K562 (cell line): ENCODE measurements at regions not wholly inside any gene's neighbourhood (a gene's known extent, or its start where the extent isn't known, plus 50 kb on each side); places are given as distances from the start of the nearest gene placed in this dataset.

ENCODE experiments used
- ATAC-seq: fragments of 200-7000 bp; cut with Tn5 transposase; 3 replicates; pipeline ENCODE4 v1.9.1; 2020; ENCODE audit warnings: moderate library complexity
- BruUV-seq: library from RNA; stranded (reverse); fragments of 400-500 nt; replicated peaks from 2 replicates; lab custom pipeline; 2021; lab: Mats Ljungman, UMichigan
- CTCF ChIA-PET: fragments of 300-600 bp; formaldehyde crosslinking; extraction: SDS; loops from one replicate; lab custom pipeline; 2021; ENCODE audit warnings: low intra/inter-chr PET ratio; lab: Yijun Ruan, JAX
- POLR2A ChIA-PET: fragments of 300-600, 350-650 bp; sonication (Branson Sonifier 250); formaldehyde crosslinking; extraction: SDS; loops from one replicate; lab custom pipeline; 2021; ENCODE audit warnings: antibody characterized with exemption, inconsistent platforms; lab: Yijun Ruan, JAX
- DNase-seq, 4 experiments: peaks; one replicate each; pipeline versions ENCODE4 v3.0.0 to v3.0.0-alpha.2; 2011 to 2018; ENCODE audit warnings: low spot score in 3 of 4, mixed read lengths in 3 of 4; ENCODE audit errors: extremely low read depth in 1 of 4
- FAIRE-seq: peaks from 2 replicates; lab custom pipeline; 2011; peaks lifted over from hg19 to GRCh38; lab: Jason Lieb, UNC
- H2AFZ ChIP-seq: 2 replicates; pipeline ENCODE4 v1.6.0; 2011; ENCODE audit warnings: low read depth, low read length, control low read depth, inconsistent platforms
- H3K27ac ChIP-seq: fragments of 200-600 bp; 3 replicates; pipeline ENCODE4 v1.8.0; 2011; ENCODE audit warnings: low read depth, mild to moderate bottlenecking, control low read depth, inconsistent platforms, low read length, moderate library complexity, mixed read lengths; ENCODE audit errors: extremely low read depth
- H3K27me3 ChIP-seq, 2 experiments: fragments of 300-600 bp in 1 of 2; 2 replicates in 1 of 2; 3 replicates in 1 of 2; pipeline versions ENCODE4 v1.6.0 to v1.8.0; 2011; ENCODE audit warnings: inconsistent platforms in 2 of 2, low read length in 2 of 2, mild to moderate bottlenecking in 1 of 2, mixed read lengths in 1 of 2, moderate library complexity in 1 of 2; ENCODE audit not compliant: control insufficient read depth in 2 of 2, insufficient read depth in 2 of 2
- H3K36me3 ChIP-seq: fragments of 300-600 bp; 3 replicates; pipeline ENCODE4 v1.8.0; 2011; ENCODE audit warnings: mild to moderate bottlenecking, low read length, inconsistent platforms; ENCODE audit not compliant: control insufficient read depth, insufficient read depth
- H3K4me1 ChIP-seq, 2 experiments: fragments of 200-600 bp in 1 of 2; replicated peaks in 1 of 2; 2 replicates in 1 of 2; 3 replicates in 1 of 2; pipeline versions ENCODE4 v1.5.1 to v1.8.0; 2011; ENCODE audit warnings: inconsistent platforms in 2 of 2, low read length in 2 of 2, mild to moderate bottlenecking in 1 of 2, mixed read lengths in 1 of 2, moderate library complexity in 1 of 2; ENCODE audit not compliant: control insufficient read depth in 2 of 2, insufficient read depth in 2 of 2
- H3K4me2 ChIP-seq: 2 replicates; pipeline ENCODE4 v1.6.1; 2011; ENCODE audit warnings: low read length, control low read depth, inconsistent platforms, mixed read lengths; ENCODE audit not compliant: insufficient read depth
- H3K4me3 ChIP-seq: fragments of 200-600 bp; sonication (generic), shearing (Covaris generic); 2 replicates; pipeline ENCODE4 v1.5.1; 2016; ENCODE audit warnings: control low read depth, inconsistent platforms
- H3K79me2 ChIP-seq: fragments of 200-600 bp; 3 replicates; pipeline ENCODE4 v1.8.0; 2011; ENCODE audit warnings: low read length, inconsistent platforms; ENCODE audit not compliant: control insufficient read depth, insufficient read depth
- H3K9ac ChIP-seq, 2 experiments: 2 replicates each; pipeline versions ENCODE4 v1.6.0 to v1.6.1; 2011; ENCODE audit warnings: low read depth in 2 of 2, low read length in 2 of 2, control low read depth in 1 of 2, inconsistent platforms in 1 of 2, mild to moderate bottlenecking in 1 of 2, mixed read lengths in 1 of 2; ENCODE audit not compliant: insufficient read depth in 1 of 2
- H3K9me1 ChIP-seq: one replicate; pipeline ENCODE4 v1.6.0; 2011; ENCODE audit warnings: inconsistent platforms, mild to moderate bottlenecking, low read length, moderate library complexity; ENCODE audit not compliant: control insufficient read depth, insufficient read depth
- H3K9me3 ChIP-seq: replicated peaks from 2 replicates; pipeline ENCODE4 v1.5.1; 2011; ENCODE audit warnings: low read depth, low read length, inconsistent platforms; ENCODE audit not compliant: control insufficient read depth, insufficient read depth
- H4K20me1 ChIP-seq: replicated peaks from 2 replicates; pipeline ENCODE4 v1.6.1; 2011; ENCODE audit warnings: low read length, inconsistent platforms, mixed read lengths; ENCODE audit not compliant: control insufficient read depth, insufficient read depth
- ADNP ChIP-seq: fragments of 200-800 bp; sonication (Bioruptor generic); IDR thresholded peaks from 2 replicates; pipeline ENCODE4 v1.6.1; 2016; ENCODE audit warnings: missing genetic modification characterization, missing compliant biosample characterization
- ARID1B ChIP-seq: fragments of 450-650 bp; IDR thresholded peaks from 2 replicates; pipeline ENCODE4 v1.6.1; 2016; ENCODE audit warnings: antibody characterized with exemption, mild to moderate bottlenecking, inconsistent platforms
- MAFG ChIP-seq: fragments of 450-650 bp; conservative IDR thresholded peaks from 2 replicates; pipeline ENCODE4 v1.6.1; 2016; ENCODE audit warnings: missing genetic modification characterization, missing compliant biosample characterization
- MYBL2 ChIP-seq, 2 experiments: fragments of 450-650 bp in 1 of 2; sonication (generic) in 1 of 2; formaldehyde crosslinking in 1 of 2; IDR thresholded peaks; 2 replicates each; pipeline versions ENCODE4 v1.6.1 to v1.8.1; 2017 to 2022; ENCODE audit warnings: borderline replicate concordance in 1 of 2, inconsistent platforms in 1 of 2, low read depth in 1 of 2, mild to moderate bottlenecking in 1 of 2, missing genetic modification reagents in 1 of 2, moderate library complexity in 1 of 2
- PRPF4 ChIP-seq: fragments of 200-400 bp; formaldehyde crosslinking; IDR thresholded peaks from one replicate; pipeline ENCODE4 v1.6.1; 2017; ENCODE audit warnings: low read length, low read depth, mild to moderate bottlenecking; ENCODE audit not compliant: insufficient read depth, poor library complexity, severe bottlenecking
- RBM39 ChIP-seq: fragments of 200-400 bp; formaldehyde crosslinking; optimal IDR thresholded peaks from 2 replicates; pipeline ENCODE3; 2018; ENCODE audit warnings: low read depth, low read length
- SOX6 ChIP-seq: fragments of 450-650 bp; IDR thresholded peaks from 2 replicates; pipeline ENCODE4 v1.6.1; 2014; ENCODE audit warnings: mild to moderate bottlenecking
- TAF15 ChIP-seq: fragments of 200-400 bp; formaldehyde crosslinking; IDR thresholded peaks from 2 replicates; pipeline ENCODE4 v1.6.1; 2017; ENCODE audit warnings: mild to moderate bottlenecking, low read depth, low read length, moderate library complexity
- YBX1 ChIP-seq: fragments of 450-650 bp; IDR thresholded peaks from 2 replicates; pipeline ENCODE4 v1.7.1; 2016; ENCODE audit warnings: mild to moderate bottlenecking
- ZNF263 ChIP-seq: sonication (generic); formaldehyde crosslinking; IDR thresholded peaks from 2 replicates; pipeline ENCODE4 v1.8.0; 2022; ENCODE audit warnings: mild to moderate bottlenecking, missing genetic modification reagents, borderline replicate concordance
- ZNF444 ChIP-seq: fragments of 250-450 bp; sonication (Bioruptor Pico); IDR thresholded peaks from 2 replicates; pipeline ENCODE4 v1.4.0; 2020; ENCODE audit warnings: mild to moderate bottlenecking, moderate library complexity
- ZNF76 ChIP-seq: fragments of 250-450 bp; sonication (Bioruptor Pico); IDR thresholded peaks from 2 replicates; pipeline ENCODE4 v1.4.0; 2020; ENCODE audit warnings: mild to moderate bottlenecking, moderate library complexity, borderline replicate concordance
- ZSCAN32 ChIP-seq: fragments of 450-650 bp; formaldehyde crosslinking; IDR thresholded peaks from 2 replicates; pipeline ENCODE4 v1.4.0; 2020; ENCODE audit warnings: mild to moderate bottlenecking, moderate library complexity
- WGBS: fragments of 100-300 bp; shearing (Covaris generic); methylation state at CpG from one replicate; pipeline ENCODE4 v1.1.6; 2016; ENCODE audit warnings: low coverage, mixed read lengths; ENCODE audit not compliant: insufficient coverage; ENCODE audit errors: missing lambda C conversion rate; 5-methylcytosine and 5-hydroxymethylcytosine counted together
- in situ Hi-C: fragments of 300-500 bp; cut with MboI; formaldehyde crosslinking; loops from 4 replicates; pipeline ENCODE4 v1.15.0; 2018; ENCODE audit warnings: inconsistent platforms, mixed read lengths
- intact Hi-C: fragments of 100-400 bp; cut with micrococcal nuclease; formaldehyde crosslinking; loops from 2 replicates; pipeline ENCODE4 v1.14.2; 2022
- TF ChIP-seq, protein P1 (sequence below): fragments of 250-450 bp; sonication (Bioruptor Pico); IDR thresholded peaks from 2 replicates; pipeline ENCODE4 v1.5.0; 2021
- TF ChIP-seq, protein P2 (sequence below), 2 experiments: fragments of 450-650 bp; formaldehyde crosslinking in 1 of 2; IDR thresholded peaks; 2 replicates each; pipeline versions ENCODE4 v1.4.0 to v1.6.1; 2014 to 2020; ENCODE audit warnings: mild to moderate bottlenecking in 2 of 2, borderline replicate concordance in 1 of 2, low read depth in 1 of 2

DNA sequence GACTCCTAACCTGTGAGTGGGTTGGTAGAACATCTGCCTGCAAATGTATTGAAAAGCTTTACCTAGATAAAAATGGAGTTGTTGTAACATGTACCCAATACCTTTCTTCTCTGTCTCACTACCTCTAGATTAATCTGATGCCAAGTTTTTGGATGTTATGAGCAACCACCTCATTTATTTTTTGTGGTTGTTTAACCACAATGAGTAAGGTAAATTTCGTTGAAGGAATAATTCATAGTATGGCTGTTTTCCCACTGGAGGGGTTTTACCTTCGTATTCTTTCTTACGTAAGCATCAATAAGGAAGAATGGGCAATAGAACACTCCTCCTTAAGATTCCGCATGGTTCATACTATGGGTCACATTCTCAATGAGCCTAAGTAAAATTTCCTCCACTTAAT, 165.4 kb downstream of the CDH26 start:
- no peaks in the 10 kb centered on the region for H3K4me1 ChIP-seq
- H4K20me1 ChIP-seq, result no peaks in the 10 kb centered on the region; the same call in 1 of the 2 replicates
- 3% methylated on average over 4 of the region's 4 CpGs for WGBS
- peaks cover 3 to 21% of the 10 kb centered on the region in 2 experiments; a peak in 3 of 5 replicates for H3K27me3 ChIP-seq
- H3K9me1 ChIP-seq, result no peaks in the 10 kb centered on the region
- H3K79me2 ChIP-seq, result no peaks in the 10 kb centered on the region
- no peaks in the 10 kb centered on the region for H3K9me3 ChIP-seq
- H2AFZ ChIP-seq, result no peak overlapping the region
- no peak for FAIRE-seq
- no peak overlapping the region for H3K4me2 ChIP-seq
- H3K4me3 ChIP-seq, result no peak overlapping the region
- ChIA-PET CTCF (no interaction called here), POLR2A (no interaction called here)
- no peaks in the 10 kb centered on the region for H3K36me3 ChIP-seq
- no peak for DNase-seq
- no peak overlapping the region for H3K9ac ChIP-seq
- intact Hi-C loops, result no loop called here
- in situ Hi-C loops, result no loop called here
- no peak for ATAC-seq
- no peak overlapping the region for H3K27ac ChIP-seq
- no TSS peak for BruUV-seq
- TF ChIP-seq ADNP (tag) (no peak), MYBL2 (IDR thresholded peaks at IDR 0.05; ENCODE audit: low read depth) (no peak), MYBL2 (CRISPR knock-in tag; IDR thresholded peaks at IDR 0.05; ENCODE audit: borderline replicate concordance) (no peak), SOX6 (no peak), YBX1 (no peak), ARID1B (no peak), PRPF4 (no peak), ZNF444 (CRISPR knock-in tag) (no peak), ZNF76 (CRISPR knock-in tag) (no peak), TAF15 (no peak), MAFG (tag) (no peak), ZNF263 (CRISPR knock-in tag) (no peak), RBM39 (no peak), ZSCAN32 (CRISPR knock-in tag) (no peak)
- TF ChIP-seq, protein P1, sequence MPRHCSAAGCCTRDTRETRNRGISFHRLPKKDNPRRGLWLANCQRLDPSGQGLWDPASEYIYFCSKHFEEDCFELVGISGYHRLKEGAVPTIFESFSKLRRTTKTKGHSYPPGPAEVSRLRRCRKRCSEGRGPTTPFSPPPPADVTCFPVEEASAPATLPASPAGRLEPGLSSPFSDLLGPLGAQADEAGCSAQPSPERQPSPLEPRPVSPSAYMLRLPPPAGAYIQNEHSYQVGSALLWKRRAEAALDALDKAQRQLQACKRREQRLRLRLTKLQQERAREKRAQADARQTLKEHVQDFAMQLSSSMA (CRISPR knock-in tag), result no peak
- TF ChIP-seq, protein P2, sequence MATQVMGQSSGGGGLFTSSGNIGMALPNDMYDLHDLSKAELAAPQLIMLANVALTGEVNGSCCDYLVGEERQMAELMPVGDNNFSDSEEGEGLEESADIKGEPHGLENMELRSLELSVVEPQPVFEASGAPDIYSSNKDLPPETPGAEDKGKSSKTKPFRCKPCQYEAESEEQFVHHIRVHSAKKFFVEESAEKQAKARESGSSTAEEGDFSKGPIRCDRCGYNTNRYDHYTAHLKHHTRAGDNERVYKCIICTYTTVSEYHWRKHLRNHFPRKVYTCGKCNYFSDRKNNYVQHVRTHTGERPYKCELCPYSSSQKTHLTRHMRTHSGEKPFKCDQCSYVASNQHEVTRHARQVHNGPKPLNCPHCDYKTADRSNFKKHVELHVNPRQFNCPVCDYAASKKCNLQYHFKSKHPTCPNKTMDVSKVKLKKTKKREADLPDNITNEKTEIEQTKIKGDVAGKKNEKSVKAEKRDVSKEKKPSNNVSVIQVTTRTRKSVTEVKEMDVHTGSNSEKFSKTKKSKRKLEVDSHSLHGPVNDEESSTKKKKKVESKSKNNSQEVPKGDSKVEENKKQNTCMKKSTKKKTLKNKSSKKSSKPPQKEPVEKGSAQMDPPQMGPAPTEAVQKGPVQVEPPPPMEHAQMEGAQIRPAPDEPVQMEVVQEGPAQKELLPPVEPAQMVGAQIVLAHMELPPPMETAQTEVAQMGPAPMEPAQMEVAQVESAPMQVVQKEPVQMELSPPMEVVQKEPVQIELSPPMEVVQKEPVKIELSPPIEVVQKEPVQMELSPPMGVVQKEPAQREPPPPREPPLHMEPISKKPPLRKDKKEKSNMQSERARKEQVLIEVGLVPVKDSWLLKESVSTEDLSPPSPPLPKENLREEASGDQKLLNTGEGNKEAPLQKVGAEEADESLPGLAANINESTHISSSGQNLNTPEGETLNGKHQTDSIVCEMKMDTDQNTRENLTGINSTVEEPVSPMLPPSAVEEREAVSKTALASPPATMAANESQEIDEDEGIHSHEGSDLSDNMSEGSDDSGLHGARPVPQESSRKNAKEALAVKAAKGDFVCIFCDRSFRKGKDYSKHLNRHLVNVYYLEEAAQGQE (IDR thresholded peaks at IDR 0.05; ENCODE audit: borderline replicate concordance), result no peak
- TF ChIP-seq, protein P2 (CRISPR knock-in tag; IDR thresholded peaks at IDR 0.05; ENCODE audit: low read depth), result no peak
